Heart right ventricle (tissue), 16 donors: ENCODE measurements at regions not wholly inside any gene's neighbourhood (a gene's known extent, or its start where the extent isn't known, plus 50 kb on each side); places are given as distances from the start of the nearest gene placed in this dataset.

Experiments used
- ATAC-seq, 8 donors: fragments of 200-7000 bp; cut with Tn5 transposase; one replicate each; pipeline ENCODE4 v1.9.1; 2020; ENCODE audit warnings: mild to moderate bottlenecking in 8 of 8, moderate library complexity in 8 of 8, moderate number of reproducible peaks in 1 of 8
- DNase-seq, 2 donors: peaks; one replicate each; pipeline ENCODE4 v3.0.0-alpha.2; 2020
- H3K27ac ChIP-seq, 10 donors: fragments of 200-600 bp; sonication (generic) in 2 of 10; one replicate each; pipeline versions ENCODE4 v1.5.0 to v1.8.0; 2020 to 2022; ENCODE audit warnings: mild to moderate bottlenecking in 3 of 10
- H3K27me3 ChIP-seq, 7 donors: fragments of 200-600 bp; one replicate each; pipeline ENCODE4 v1.8.0; 2021 to 2022; ENCODE audit warnings: mild to moderate bottlenecking in 2 of 7
- H3K36me3 ChIP-seq, 9 donors: fragments of 200-600 bp; sonication (generic) in 1 of 9; one replicate each; pipeline versions ENCODE4 v1.5.0 to v1.8.0; 2020 to 2022; ENCODE audit warnings: mild to moderate bottlenecking in 2 of 9
- H3K4me1 ChIP-seq, 9 donors: fragments of 200-600 bp; sonication (generic) in 1 of 9; one replicate each; pipeline versions ENCODE4 v1.5.0 to v1.8.0; 2020 to 2022; ENCODE audit warnings: mild to moderate bottlenecking in 4 of 9
- H3K4me3 ChIP-seq, 10 donors: fragments of 200-600 bp; sonication (generic) in 2 of 10; one replicate each; pipeline versions ENCODE4 v1.5.0 to v1.8.0; 2020 to 2022; ENCODE audit warnings: mild to moderate bottlenecking in 7 of 10, moderate library complexity in 2 of 10
- H3K9me3 ChIP-seq, 11 donors: fragments of 200-600 bp in 10 of 11; sonication (generic) in 2 of 11; one replicate each; pipeline versions ENCODE4 v1.5.0 to v1.8.0; 2013 to 2022; ENCODE audit warnings: mild to moderate bottlenecking in 2 of 11, control low read depth in 1 of 11, moderate library complexity in 1 of 11
- WGBS, 2 donors: extraction: QIAGEN DNeasy Blood & Tissue Kit; methylation state at CpG; one replicate each; pipeline ENCODE4 v1.1.7; 2013; ENCODE audit warnings: inconsistent platforms in 1 of 2; 5-methylcytosine and 5-hydroxymethylcytosine counted together
- intact Hi-C, 10 donors: fragments of 100-400 bp; cut with DNase I; formaldehyde crosslinking; loops; one replicate each; pipeline versions ENCODE4 v1.11.1 to v1.14.2; 2022
- TF ChIP-seq, protein P1 (sequence below), 9 donors: fragments of 200-600 bp; sonication (generic) in 2 of 9; IDR thresholded peaks; one replicate each; pipeline versions ENCODE4 v1.5.0 to v1.8.0; 2021 to 2022; ENCODE audit warnings: antibody characterized with exemption in 9 of 9, mild to moderate bottlenecking in 5 of 9, moderate library complexity in 1 of 9
- donor health status: Arrhythmogenic right ventricular cardiomyopathy.
- donor health status: ischemic (EF 13 %, LVEDD 7.1; RV severe dilation, severe dysfunction).
- donor health status: healthy with polysubstance abuse.
- donor health status: DM: no; HTN: yes; CAD: no.
- donor health status: DM: no; HTN: no; CAD: no.
- donor health status: ischemic (EF 25% LVEDD 6.9; RV normal size, moderate dysfunction).
- donor health status: ischemic (EF 25% LVEDD 5.7; RV mildly dilated, moderate dysfunction).
- donor health status: healthy.
- donor health status: DM: yes; HTN: yes; CAD: no.
- donor health status: Ischemic cardiomyopathy.
- donor health status: ischemic (EF 35%, LVEDD 5.7; RV mildly dilated, moderate dysfunction).
- donor health status: nonischemic (EF 11% LVEDD 7.7; RV severe dilation, severe dysfunction).
- donor health status: DM: yes; HTN: yes; CAD: no.
- donor health status: PGD.
- donor health status: ischemic (EF 29% LVEDD 5.4; RV normal size, mild dysfunction).
- donor health status: nonischemic (EF 23%, LVEDD 6.1; RV moderate dilation, normal function).

DNA sequence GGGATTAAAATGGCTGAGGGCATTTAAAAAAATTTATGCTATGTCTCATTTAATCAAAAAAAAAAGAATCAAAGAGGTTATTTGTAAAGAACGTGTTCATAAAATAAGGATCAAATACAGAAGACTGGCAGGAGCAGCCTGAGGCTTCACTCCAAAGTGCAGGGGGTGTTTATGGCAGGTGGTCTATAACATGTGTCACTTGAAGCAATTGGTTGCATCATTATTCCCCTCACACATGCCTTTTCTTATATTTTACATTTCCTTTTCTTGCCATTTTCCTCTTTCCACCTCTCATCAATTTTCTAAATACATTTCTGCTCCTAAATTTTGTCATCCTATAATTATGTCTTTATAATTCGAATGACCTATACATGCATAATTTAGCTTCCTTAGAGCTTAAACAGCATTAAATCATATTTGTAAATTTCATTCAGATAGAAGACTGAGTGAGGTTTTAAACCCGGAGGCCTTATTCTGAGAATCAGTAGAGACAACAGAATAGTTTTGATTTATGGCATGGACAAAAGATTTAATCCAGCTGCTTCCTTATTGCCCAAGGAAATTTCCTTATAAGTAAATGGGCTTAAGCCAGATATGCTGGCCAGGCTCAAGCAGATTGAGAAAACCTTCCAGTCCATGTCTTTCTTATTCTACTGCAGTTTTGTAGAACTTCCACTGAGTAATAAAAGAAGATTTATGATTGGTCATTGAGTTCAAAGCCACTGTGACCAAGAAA is 322.8 kb downstream of the TGFB2 start:
- no peak for DNase-seq
- no peak for ATAC-seq
- intact Hi-C loops = no loop called here
- 80% methylated on average over 3 of the region's 3 CpGs for WGBS, 2 donors
- no peaks in the 10 kb centered on the region for H3K27me3 ChIP-seq
- H3K9me3 ChIP-seq = peaks cover 0 to 4% (median 0%) of the 10 kb centered on the region in 11 donors
- no peaks in the 10 kb centered on the region for H3K36me3 ChIP-seq
- no peak overlapping the region for H3K4me3 ChIP-seq
- H3K27ac ChIP-seq = no peak overlapping the region
- TF ChIP-seq, protein P1, sequence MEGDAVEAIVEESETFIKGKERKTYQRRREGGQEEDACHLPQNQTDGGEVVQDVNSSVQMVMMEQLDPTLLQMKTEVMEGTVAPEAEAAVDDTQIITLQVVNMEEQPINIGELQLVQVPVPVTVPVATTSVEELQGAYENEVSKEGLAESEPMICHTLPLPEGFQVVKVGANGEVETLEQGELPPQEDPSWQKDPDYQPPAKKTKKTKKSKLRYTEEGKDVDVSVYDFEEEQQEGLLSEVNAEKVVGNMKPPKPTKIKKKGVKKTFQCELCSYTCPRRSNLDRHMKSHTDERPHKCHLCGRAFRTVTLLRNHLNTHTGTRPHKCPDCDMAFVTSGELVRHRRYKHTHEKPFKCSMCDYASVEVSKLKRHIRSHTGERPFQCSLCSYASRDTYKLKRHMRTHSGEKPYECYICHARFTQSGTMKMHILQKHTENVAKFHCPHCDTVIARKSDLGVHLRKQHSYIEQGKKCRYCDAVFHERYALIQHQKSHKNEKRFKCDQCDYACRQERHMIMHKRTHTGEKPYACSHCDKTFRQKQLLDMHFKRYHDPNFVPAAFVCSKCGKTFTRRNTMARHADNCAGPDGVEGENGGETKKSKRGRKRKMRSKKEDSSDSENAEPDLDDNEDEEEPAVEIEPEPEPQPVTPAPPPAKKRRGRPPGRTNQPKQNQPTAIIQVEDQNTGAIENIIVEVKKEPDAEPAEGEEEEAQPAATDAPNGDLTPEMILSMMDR (IDR thresholded peaks at IDR 0.05) = no peak
- H3K4me1 ChIP-seq = peaks cover 0 to 4% (median 0%) of the 10 kb centered on the region in 9 donors

DNA sequence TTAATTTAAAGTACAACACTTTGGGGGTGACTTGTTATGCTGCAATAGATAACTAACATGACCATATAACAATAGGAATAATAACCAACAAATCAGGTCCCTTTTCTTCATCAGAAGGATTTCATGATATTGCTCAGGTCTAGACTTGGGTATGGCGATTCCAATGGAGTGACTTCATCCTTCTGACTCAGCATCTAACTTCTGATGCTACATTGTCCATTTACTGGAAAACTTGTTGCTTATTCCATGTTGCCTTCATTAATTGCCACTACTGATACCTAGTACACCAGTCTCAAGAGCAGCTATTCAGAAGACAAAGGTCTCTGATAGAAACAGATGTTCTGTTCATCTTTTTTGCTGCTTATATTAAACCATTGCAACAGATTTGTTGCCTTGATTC is 324.3 kb downstream of the TGFB2 start:
- intact Hi-C loops = no loop called here
- 97 to 100% methylated on average over 1 of the region's 1 CpG for WGBS, 2 donors
- TF ChIP-seq, protein P1 (IDR thresholded peaks at IDR 0.05) = no peak

DNA sequence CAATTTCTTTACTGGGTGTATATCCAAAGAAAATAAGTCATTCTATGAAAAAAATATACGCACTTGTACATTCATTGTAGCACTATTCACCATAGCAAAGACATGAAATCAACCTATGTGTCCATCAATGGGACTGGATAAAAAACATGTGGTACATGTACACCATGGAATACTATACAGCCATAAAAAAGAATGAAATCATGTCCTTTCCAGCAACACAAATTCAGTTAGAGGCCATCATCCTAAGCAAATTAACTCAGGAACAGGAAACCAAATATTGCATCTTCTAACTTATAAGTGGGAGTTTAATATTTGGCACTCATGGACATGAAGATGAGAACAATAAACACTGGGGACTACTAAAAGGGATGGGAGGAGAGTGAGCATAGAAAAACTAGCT is 325.7 kb downstream of the TGFB2 start:
- H3K4me3 ChIP-seq = no peak overlapping the region
- TF ChIP-seq, protein P1 (IDR thresholded peaks at IDR 0.05) = no peak
- no peak for DNase-seq
- no peaks in the 10 kb centered on the region for H3K27me3 ChIP-seq
- H3K27ac ChIP-seq = no peak overlapping the region
- H3K36me3 ChIP-seq = no peaks in the 10 kb centered on the region
- ATAC-seq = no peak
- intact Hi-C loops = loop anchor here in 1 of 10 donors (10.0 kb wide), 1 partner anchor 326 kb away; the partner anchor contains the start of gene TGFB2
- H3K9me3 ChIP-seq = peaks cover 0 to 4% (median 0%) of the 10 kb centered on the region in 11 donors
- H3K4me1 ChIP-seq = peaks cover 0 to 11% (median 0%) of the 10 kb centered on the region in 9 donors
- WGBS, 2 donors = 95 to 100% methylated on average over 1 of the region's 1 CpG

More for the DNA sequence above, 324.3 kb downstream of the TGFB2 start:
- ATAC-seq (no peak), DNase-seq (no peak)
- H3K4me1 ChIP-seq = peaks cover 0 to 11% (median 0%) of the 10 kb centered on the region in 9 donors
- H3K27me3 ChIP-seq = no peaks in the 10 kb centered on the region
- peaks cover 0 to 4% (median 0%) of the 10 kb centered on the region in 11 donors for H3K9me3 ChIP-seq
- H3K36me3 ChIP-seq = no peaks in the 10 kb centered on the region
- no peak overlapping the region for H3K4me3 ChIP-seq
- H3K27ac ChIP-seq = no peak overlapping the region

DNA sequence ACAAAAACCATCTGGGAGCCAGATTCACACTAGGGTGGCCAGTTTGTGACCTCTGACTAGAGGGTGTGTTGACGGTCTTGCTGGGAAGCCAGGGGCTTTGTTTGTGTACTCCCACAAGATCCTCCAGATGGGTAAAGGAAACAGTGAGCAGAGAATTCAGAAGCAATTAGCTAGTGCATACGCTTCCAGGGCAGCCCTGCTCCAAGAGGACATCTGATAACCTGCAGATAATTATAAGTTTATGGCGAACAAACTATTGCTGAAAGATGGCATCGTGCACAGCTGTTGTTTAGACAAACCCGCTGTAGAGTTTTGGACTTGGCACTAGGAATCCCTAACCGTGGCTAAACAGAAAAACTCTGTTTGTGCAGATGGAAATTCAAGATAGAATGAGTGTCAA is 326.4 kb downstream of the TGFB2 start:
- TF ChIP-seq, protein P1 (IDR thresholded peaks at IDR 0.05) = no peak
- intact Hi-C loops = loop anchor here in 1 of 10 donors (10.0 kb wide), 1 partner anchor 327 kb away; the partner anchor contains the start of gene TGFB2
- DNase-seq (no peak), ATAC-seq (no peak)
- Histone ChIP-seq H3K27ac (no peak overlapping the region), H3K36me3 (no peaks in the 10 kb centered on the region), H3K4me3 (no peak overlapping the region), H3K9me3 (peaks cover 0 to 4% (median 0%) of the 10 kb centered on the region in 11 donors), H3K4me1 (peaks cover 0 to 11% (median 0%) of the 10 kb centered on the region in 9 donors), H3K27me3 (no peaks in the 10 kb centered on the region)
- 67 to 68% methylated on average over 6 of the region's 6 CpGs for WGBS, 2 donors
